ENCODE measurements at regions not wholly inside any gene's neighbourhood (a gene's known extent, or its start where the extent isn't known, plus 50 kb on each side); places are given as distances from the start of the nearest gene placed in this dataset.

DNA sequence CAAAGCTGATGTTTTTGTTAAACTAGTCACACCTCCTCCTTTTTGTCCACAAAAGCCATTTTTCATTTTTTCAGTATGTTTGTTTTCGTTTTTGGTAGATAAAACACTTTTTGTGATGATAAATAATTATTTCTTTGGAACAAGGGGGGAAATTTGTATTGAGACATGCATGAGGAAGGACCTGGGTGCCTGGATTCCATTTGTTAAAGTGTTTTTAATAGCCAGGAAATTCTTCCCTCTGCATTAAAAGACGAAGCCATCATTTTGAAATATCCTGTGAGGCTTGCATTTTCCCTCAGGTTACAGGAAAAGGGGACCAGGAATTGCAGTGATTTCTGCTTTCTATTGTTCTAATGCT is 52.1 kb upstream of the CTLA4 start:
- no peaks in the 10 kb centered on the region for H3K36me3 ChIP-seq (ENCODE audit: insufficient read depth, low read length)
- no peaks in the 10 kb centered on the region for H3K9me3 ChIP-seq (replicated peaks; ENCODE audit: low read length)
- H3K4me1 ChIP-seq (ENCODE audit: control insufficient read depth, insufficient read depth, low read length) = peaks cover 45% of the 10 kb centered on the region
- no peaks in the 10 kb centered on the region for H3K27me3 ChIP-seq (ENCODE audit: control insufficient read depth, insufficient read depth, low read length)
- no peak overlapping the region for H3K4me3 ChIP-seq (ENCODE audit: low read length)
- H3K9ac ChIP-seq (ENCODE audit: low read depth, low read length) = peak overlapping the region; percentile 44
- H3K4me2 ChIP-seq (ENCODE audit: low read length) = peak overlapping the region; percentile 1

DNA sequence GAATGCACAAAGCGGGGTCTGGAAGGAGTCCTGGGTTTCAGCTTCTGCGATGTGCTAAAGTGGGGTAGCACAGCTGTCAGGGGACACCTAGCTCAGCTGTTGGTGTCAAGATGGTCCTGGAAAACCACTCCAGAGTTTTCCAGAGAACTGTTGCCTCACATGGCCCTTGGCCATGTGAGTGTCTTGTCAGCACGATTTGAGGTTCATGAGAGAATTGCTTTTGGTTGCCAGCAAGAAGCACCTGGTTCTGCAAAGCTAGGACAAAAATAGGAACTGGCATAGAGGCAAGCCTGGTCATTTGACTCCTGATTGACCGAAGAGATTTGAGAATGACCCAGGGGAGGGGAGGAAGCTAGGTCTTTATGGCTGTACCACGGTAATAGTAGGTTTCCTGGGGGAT is 50.4 kb upstream of the CTLA4 start:
- Histone ChIP-seq H3K4me2 (ENCODE audit: low read length) (no peak overlapping the region), H3K9me3 (replicated peaks; ENCODE audit: low read length) (no peaks in the 10 kb centered on the region), H3K9ac (ENCODE audit: low read depth, low read length) (no peak overlapping the region), H3K36me3 (ENCODE audit: insufficient read depth, low read length) (no peaks in the 10 kb centered on the region), H3K4me1 (ENCODE audit: control insufficient read depth, insufficient read depth, low read length) (peaks cover 29% of the 10 kb centered on the region), H3K27me3 (ENCODE audit: control insufficient read depth, insufficient read depth, low read length) (no peaks in the 10 kb centered on the region), H3K4me3 (ENCODE audit: low read length) (no peak overlapping the region)
